Right lobe of liver (tissue), 4 donors: ENCODE measurements at regions not wholly inside any gene's neighbourhood (a gene's known extent, or its start where the extent isn't known, plus 50 kb on each side); places are given as distances from the start of the nearest gene placed in this dataset.

Experiments used
- CTCF ChIP-seq, 4 donors: fragments of 200-600 bp in 3 of 4; fragments of 450-650 bp in 1 of 4; IDR thresholded peaks; one replicate each; pipeline versions ENCODE4 v1.5.1 to v1.8.0; 2016 to 2022; ENCODE audit warnings: antibody characterized with exemption in 4 of 4, mild to moderate bottlenecking in 2 of 4
- POLR2A ChIP-seq: fragments of 450-650 bp; IDR thresholded peaks from one replicate; pipeline ENCODE4 v1.6.1; 2017; ENCODE audit warnings: antibody characterized with exemption, mild to moderate bottlenecking
- donor health status: DM: no; HTN: no; CAD: no.
- donor health status: DM: no; HTN: no; CAD: no.
- donor health status: DM: no; HTN: yes; CAD: no.

- TF ChIP-seq POLR2A (no peak), CTCF (IDR thresholded peaks at IDR 0.05) (no peak)
Observed at GRCh38 chr2:7609974-7610373, 692.8 kb downstream of the RNF144A start.
